OCI-LY1 (cell line): ENCODE measurements at regions not wholly inside any gene's neighbourhood (a gene's known extent, or its start where the extent isn't known, plus 50 kb on each side); places are given as distances from the start of the nearest gene placed in this dataset.

Source experiments
- H2AFZ ChIP-seq: fragments of 200-600 bp; sonication (generic), shearing (Covaris generic); 2 replicates; pipeline ENCODE4 v1.6.0; 2014; ENCODE audit warnings: antibody characterized with exemption, mild to moderate bottlenecking, low read length
- H3F3A ChIP-seq: fragments of 200-600 bp; sonication (generic), shearing (Covaris generic); 2 replicates; pipeline ENCODE4 v1.6.0; 2014; ENCODE audit warnings: mild to moderate bottlenecking, antibody characterized with exemption, low read length, moderate library complexity; ENCODE audit not compliant: insufficient read depth
- H3K27ac ChIP-seq: fragments of 200-600 bp; sonication (generic); 2 replicates; pipeline ENCODE4 v1.5.1; 2014; ENCODE audit warnings: low read length, mixed run types, mild to moderate bottlenecking, low read depth; ENCODE audit not compliant: poor library complexity, severe bottlenecking
- H3K27me3 ChIP-seq: fragments of 200-600 bp; sonication (generic); 2 replicates; pipeline ENCODE4 v1.6.0; 2014; ENCODE audit warnings: antibody characterized with exemption, mild to moderate bottlenecking, low read length, moderate library complexity; ENCODE audit not compliant: insufficient read depth
- H3K36me3 ChIP-seq: fragments of 200-600 bp; sonication (generic); 2 replicates; pipeline ENCODE4 v1.6.1; 2014; ENCODE audit warnings: mild to moderate bottlenecking, antibody characterized with exemption, low read length, moderate library complexity, mixed read lengths; ENCODE audit not compliant: insufficient read depth
- H3K4me1 ChIP-seq: fragments of 200-600 bp; sonication (generic); 2 replicates; pipeline ENCODE4 v1.5.1; 2014; ENCODE audit warnings: mild to moderate bottlenecking, low read length, moderate library complexity; ENCODE audit not compliant: insufficient read depth, severe bottlenecking
- H3K4me2 ChIP-seq: fragments of 200-600 bp; sonication (generic), shearing (Covaris generic); 2 replicates; pipeline ENCODE4 v1.6.1; 2014; ENCODE audit warnings: low read length
- H3K4me3 ChIP-seq: fragments of 200-600 bp; sonication (generic); 2 replicates; pipeline ENCODE4 v1.5.1; 2014; ENCODE audit warnings: low read length, low read depth, mild to moderate bottlenecking, mixed read lengths; ENCODE audit not compliant: poor library complexity, severe bottlenecking
- H3K79me2 ChIP-seq: fragments of 200-600 bp; shearing (Covaris generic); 2 replicates; pipeline ENCODE4 v1.6.1; 2016; ENCODE audit warnings: mixed run types, low read length, mixed read lengths; ENCODE audit not compliant: insufficient read depth
- H3K9ac ChIP-seq: fragments of 200-600 bp; sonication (generic), shearing (Covaris generic); 2 replicates; pipeline ENCODE4 v1.6.1; 2014; ENCODE audit warnings: mild to moderate bottlenecking, low read length, mixed read lengths
- H3K9me2 ChIP-seq: fragments of 200-600 bp; sonication (generic), shearing (Covaris generic); 2 replicates; pipeline ENCODE4 v1.6.1; 2014; ENCODE audit warnings: low read depth, mild to moderate bottlenecking, low read length, mixed read lengths
- H3K9me3 ChIP-seq: fragments of 200-600 bp; shearing (Covaris generic); 2 replicates; pipeline ENCODE4 v1.6.1; 2014; ENCODE audit warnings: low read length, mixed read lengths
- H4K20me1 ChIP-seq: fragments of 200-600 bp; sonication (generic), shearing (Covaris generic); 2 replicates; pipeline ENCODE4 v1.6.0; 2016; ENCODE audit warnings: mild to moderate bottlenecking, low read length; ENCODE audit not compliant: insufficient read depth
- CTCF ChIP-seq: fragments of 200-600 bp; sonication (generic), shearing (Covaris generic); IDR thresholded peaks from 2 replicates; pipeline ENCODE4 v1.5.1; 2017; ENCODE audit warnings: mild to moderate bottlenecking, antibody characterized with exemption, low read length, moderate library complexity, mixed read lengths
- EZH2 ChIP-seq: fragments of 200-600 bp; sonication (generic), shearing (Covaris generic); IDR thresholded peaks from 2 replicates; pipeline ENCODE4 v1.8.0; 2017; ENCODE audit warnings: borderline replicate concordance, mixed run types, mild to moderate bottlenecking, antibody characterized with exemption, low read length, moderate library complexity, mixed read lengths

- H2AFZ ChIP-seq = no peak overlapping the region
- H3K9me3 ChIP-seq = no peaks in the 10 kb centered on the region
- H3K27me3 ChIP-seq = no peaks in the 10 kb centered on the region
- H3K27ac ChIP-seq = no peak overlapping the region
- H3K4me3 ChIP-seq = no peak overlapping the region
- no peaks in the 10 kb centered on the region for H3F3A ChIP-seq
- no peak overlapping the region for H3K9ac ChIP-seq
- no peaks in the 10 kb centered on the region for H4K20me1 ChIP-seq
- H3K36me3 ChIP-seq = no peaks in the 10 kb centered on the region
- H3K4me1 ChIP-seq = no peaks in the 10 kb centered on the region
- TF ChIP-seq CTCF (no peak), EZH2 (no peak)
- no peak overlapping the region for H3K4me2 ChIP-seq
- no peaks in the 10 kb centered on the region for H3K9me2 ChIP-seq
- no peaks in the 10 kb centered on the region for H3K79me2 ChIP-seq
These were observed 1012.8 kb upstream of the FBXO33 start for GRCh38 chr14:40445020-40445419.

GRCh38 chr14:40436551-40436950 lies 1004.3 kb upstream of the FBXO33 start:
- no peaks in the 10 kb centered on the region for H3K4me1 ChIP-seq
- no peaks in the 10 kb centered on the region for H4K20me1 ChIP-seq
- H3K9ac ChIP-seq = no peak overlapping the region
- no peak overlapping the region for H3K4me2 ChIP-seq
- H3F3A ChIP-seq = no peaks in the 10 kb centered on the region
- no peak overlapping the region for H3K27ac ChIP-seq
- no peaks in the 10 kb centered on the region for H3K9me2 ChIP-seq
- H2AFZ ChIP-seq = no peak overlapping the region
- no peak overlapping the region for H3K4me3 ChIP-seq
- no peak for TF ChIP-seq EZH2
- no peak for TF ChIP-seq CTCF
- no peaks in the 10 kb centered on the region for H3K36me3 ChIP-seq
- no peaks in the 10 kb centered on the region for H3K27me3 ChIP-seq
- no peaks in the 10 kb centered on the region for H3K79me2 ChIP-seq
- peaks cover 3% of the 10 kb centered on the region; the same call in 1 of the 2 replicates for H3K9me3 ChIP-seq

- peak overlapping the region; percentile 95 for H2AFZ ChIP-seq
- H3K4me3 ChIP-seq = peak overlapping the region; percentile 46
- H3K27me3 ChIP-seq = no peaks in the 10 kb centered on the region
- peaks cover 14% of the 10 kb centered on the region for H3K4me1 ChIP-seq
- TF ChIP-seq CTCF (peak; percentile 93), EZH2 (no peak)
- H3F3A ChIP-seq = no peaks in the 10 kb centered on the region
- H3K9me2 ChIP-seq = no peaks in the 10 kb centered on the region
- H3K9ac ChIP-seq = peak overlapping the region; percentile 40
- H3K9me3 ChIP-seq = no peaks in the 10 kb centered on the region
- no peaks in the 10 kb centered on the region for H3K36me3 ChIP-seq
- H4K20me1 ChIP-seq = no peaks in the 10 kb centered on the region
- no peak overlapping the region for H3K27ac ChIP-seq
- H3K4me2 ChIP-seq = peak overlapping the region; percentile 52
- H3K79me2 ChIP-seq = no peaks in the 10 kb centered on the region
These were observed 985.7 kb upstream of the FBXO33 start for GRCh38 chr14:40417777-40418401.
